ENCODE measurements at regions not wholly inside any gene's neighbourhood (a gene's known extent, or its start where the extent isn't known, plus 50 kb on each side); places are given as distances from the start of the nearest gene placed in this dataset.
"Not testable (repeated sequence)": the region's sequence is repeated elsewhere in the genome, so short reads cannot be mapped to it uniquely, and the experiment has no call there.

DNA sequence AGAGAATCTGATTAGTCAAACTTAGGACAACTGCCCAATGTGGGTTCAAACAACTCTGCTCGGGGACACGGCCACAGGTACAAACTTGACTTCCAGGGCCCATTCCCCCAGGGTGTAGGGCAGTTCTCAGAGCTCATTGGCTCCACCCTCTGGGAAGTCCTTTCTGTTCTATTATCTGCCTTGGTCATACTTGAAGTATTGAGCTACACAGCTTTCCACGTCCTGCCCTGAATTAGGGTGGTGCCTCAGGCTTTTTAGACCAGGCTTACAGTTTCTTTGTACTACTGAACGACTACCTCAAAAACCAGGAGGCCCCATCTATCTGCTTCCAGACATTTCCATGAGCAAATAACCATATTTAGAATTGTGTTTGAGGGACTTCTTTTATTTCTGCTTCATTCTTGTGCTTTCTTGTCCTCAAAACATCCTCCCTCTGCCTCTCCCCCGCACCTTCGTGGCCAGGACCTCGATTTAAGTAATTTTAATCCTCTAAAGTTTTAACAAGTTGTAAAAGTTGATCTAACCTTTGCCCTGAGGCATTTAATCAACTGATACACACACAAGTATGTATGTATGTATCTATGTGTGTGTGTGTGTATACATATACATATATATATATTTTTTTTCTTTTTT lies 281.7 kb upstream of the AMIGO2 start:
- DNase-seq (ENCODE audit: extremely low spot score in 2 of 2) = no peak
- Histone ChIP-seq H3K27me3 (no peaks in the 10 kb centered on the region), H3K27ac (peak overlapping the region; percentile 50), H3K4me3 (no peak overlapping the region), H3K36me3 (no peaks in the 10 kb centered on the region), H3K4me1 (peaks cover 10% of the 10 kb centered on the region), H3K9me3 (no peaks in the 10 kb centered on the region)
- intact Hi-C loops (cut with DNase I) = no loop called here
- TF ChIP-seq, protein P1, sequence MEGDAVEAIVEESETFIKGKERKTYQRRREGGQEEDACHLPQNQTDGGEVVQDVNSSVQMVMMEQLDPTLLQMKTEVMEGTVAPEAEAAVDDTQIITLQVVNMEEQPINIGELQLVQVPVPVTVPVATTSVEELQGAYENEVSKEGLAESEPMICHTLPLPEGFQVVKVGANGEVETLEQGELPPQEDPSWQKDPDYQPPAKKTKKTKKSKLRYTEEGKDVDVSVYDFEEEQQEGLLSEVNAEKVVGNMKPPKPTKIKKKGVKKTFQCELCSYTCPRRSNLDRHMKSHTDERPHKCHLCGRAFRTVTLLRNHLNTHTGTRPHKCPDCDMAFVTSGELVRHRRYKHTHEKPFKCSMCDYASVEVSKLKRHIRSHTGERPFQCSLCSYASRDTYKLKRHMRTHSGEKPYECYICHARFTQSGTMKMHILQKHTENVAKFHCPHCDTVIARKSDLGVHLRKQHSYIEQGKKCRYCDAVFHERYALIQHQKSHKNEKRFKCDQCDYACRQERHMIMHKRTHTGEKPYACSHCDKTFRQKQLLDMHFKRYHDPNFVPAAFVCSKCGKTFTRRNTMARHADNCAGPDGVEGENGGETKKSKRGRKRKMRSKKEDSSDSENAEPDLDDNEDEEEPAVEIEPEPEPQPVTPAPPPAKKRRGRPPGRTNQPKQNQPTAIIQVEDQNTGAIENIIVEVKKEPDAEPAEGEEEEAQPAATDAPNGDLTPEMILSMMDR (IDR thresholded peaks at IDR 0.05) = no peak
- TF ChIP-seq POLR2A (IDR thresholded peaks at IDR 0.05) = no peak
- TF ChIP-seq POLR2AphosphoS5 (IDR thresholded peaks at IDR 0.05; ENCODE audit: insufficient read depth in 1 of 2, low read depth in 1 of 2) = no peak

DNA sequence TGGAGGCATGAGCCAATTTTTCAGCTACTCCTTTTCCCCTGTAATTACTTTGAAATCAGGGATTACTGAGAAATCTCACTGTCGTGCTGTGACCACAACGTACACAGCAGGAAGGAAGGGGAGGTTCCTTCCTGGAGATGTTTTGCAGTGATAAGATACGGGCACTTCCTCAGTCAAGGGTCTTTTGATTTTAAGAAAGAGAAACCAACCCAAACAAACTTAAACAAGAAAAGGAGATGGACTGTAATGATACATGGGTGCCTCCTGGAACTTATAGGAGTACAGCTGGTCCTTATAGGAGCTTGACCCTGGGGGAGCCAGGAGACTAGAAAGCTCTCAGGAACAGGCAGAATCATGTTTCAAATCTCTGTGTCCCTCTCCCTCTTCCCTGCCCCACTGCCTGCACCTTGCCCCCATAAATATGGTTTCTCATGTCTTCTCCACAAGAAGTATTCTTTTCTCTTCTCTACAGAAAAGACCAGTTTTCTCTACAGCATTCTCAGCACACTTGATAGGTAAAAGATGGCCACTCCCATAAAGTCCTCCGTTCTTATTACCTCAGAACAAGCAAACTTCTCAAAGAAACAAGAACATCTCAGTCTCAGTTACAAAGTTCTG lies 281.1 kb upstream of the AMIGO2 start:
- Histone ChIP-seq H3K36me3 (no peaks in the 10 kb centered on the region), H3K4me1 (peaks cover 10% of the 10 kb centered on the region), H3K9me3 (no peaks in the 10 kb centered on the region), H3K4me3 (no peak overlapping the region), H3K27me3 (no peaks in the 10 kb centered on the region), H3K27ac (peak overlapping the region; percentile 50)
- no peak for TF ChIP-seq POLR2A (IDR thresholded peaks at IDR 0.05)
- intact Hi-C loops (cut with DNase I) = no loop called here
- no peak for DNase-seq (ENCODE audit: extremely low spot score in 2 of 2)

DNA sequence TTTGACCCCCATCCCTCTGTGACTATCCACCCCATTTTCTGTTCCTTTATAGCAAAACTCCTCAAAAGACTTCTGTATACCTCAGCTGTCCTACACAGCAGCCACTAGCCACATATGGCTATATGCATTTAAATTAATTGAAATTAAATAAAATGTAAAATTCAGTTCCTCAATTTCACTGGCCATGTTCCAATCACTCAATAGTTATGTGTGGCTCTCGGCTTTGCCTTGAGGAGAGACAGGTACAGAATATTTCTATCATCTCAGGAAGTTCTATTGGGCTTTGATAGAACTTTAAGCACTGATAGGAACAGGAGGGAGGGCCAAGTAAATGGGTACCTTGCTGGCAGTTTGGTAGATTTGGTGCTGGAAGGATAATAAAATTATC lies 280.3 kb upstream of the AMIGO2 start:
- H3K27me3 ChIP-seq = no peaks in the 10 kb centered on the region
- H3K36me3 ChIP-seq = no peaks in the 10 kb centered on the region
- DNase-seq (ENCODE audit: extremely low spot score in 2 of 2) = no peak
- no peak for TF ChIP-seq POLR2A (IDR thresholded peaks at IDR 0.05)
- TF ChIP-seq, protein P1 (IDR thresholded peaks at IDR 0.05) = no peak
- no peak for TF ChIP-seq POLR2AphosphoS5 (IDR thresholded peaks at IDR 0.05; ENCODE audit: insufficient read depth in 1 of 2, low read depth in 1 of 2)
- intact Hi-C loops (cut with DNase I) = no loop called here
- H3K4me3 ChIP-seq = no peak overlapping the region
- peaks cover 10% of the 10 kb centered on the region for H3K4me1 ChIP-seq
- no peaks in the 10 kb centered on the region for H3K9me3 ChIP-seq
- H3K27ac ChIP-seq = peak overlapping the region; percentile 28

DNA sequence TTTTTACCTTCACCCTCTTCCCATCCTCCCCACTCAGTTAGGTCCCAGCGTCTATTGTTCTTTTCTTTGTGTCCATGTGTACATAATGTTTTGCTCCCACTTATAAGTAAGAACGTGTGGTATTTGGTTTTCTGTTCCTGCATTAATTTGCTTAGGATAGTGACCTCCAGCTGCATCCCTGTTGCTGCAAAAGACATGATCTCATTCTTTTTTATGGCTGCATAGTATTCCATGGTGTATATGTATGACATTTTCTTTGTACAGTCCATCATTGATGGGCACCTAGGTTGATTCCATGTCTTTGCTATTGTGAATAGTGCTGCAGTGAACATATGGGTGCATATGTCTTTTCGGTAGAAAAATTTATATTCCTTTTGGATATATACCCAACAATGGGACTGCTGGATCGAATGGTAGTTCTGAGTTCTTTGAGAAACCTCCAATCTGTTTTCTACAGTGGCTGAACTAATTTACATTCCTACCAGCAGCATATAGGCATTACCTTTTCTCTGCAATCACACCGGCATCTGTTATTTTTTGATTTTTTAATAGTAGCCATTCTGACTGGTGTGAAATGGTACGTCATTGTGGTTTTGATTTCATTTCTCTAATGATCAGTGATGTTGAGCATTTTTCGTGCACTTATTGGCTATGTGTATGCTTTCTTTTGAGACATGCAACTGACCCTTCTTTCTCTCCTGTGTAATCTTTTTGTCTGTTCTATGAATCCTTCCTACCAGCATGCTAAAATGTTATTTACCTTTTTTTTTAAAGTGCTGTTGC lies 279.7 kb upstream of the AMIGO2 start:
- Histone ChIP-seq H3K4me1 (peaks cover 10% of the 10 kb centered on the region), H3K27me3 (no peaks in the 10 kb centered on the region), H3K4me3 (no peak overlapping the region), H3K27ac (no peak overlapping the region), H3K9me3 (no peaks in the 10 kb centered on the region), H3K36me3 (no peaks in the 10 kb centered on the region)
- intact Hi-C loops (cut with DNase I) = no loop called here
- DNase-seq (ENCODE audit: extremely low spot score in 2 of 2) = no peak
- TF ChIP-seq, protein P1 (IDR thresholded peaks at IDR 0.05) = no peak
- TF ChIP-seq POLR2A (IDR thresholded peaks at IDR 0.05) (no peak), POLR2AphosphoS5 (IDR thresholded peaks at IDR 0.05; ENCODE audit: insufficient read depth in 1 of 2, low read depth in 1 of 2) (no peak)

DNA sequence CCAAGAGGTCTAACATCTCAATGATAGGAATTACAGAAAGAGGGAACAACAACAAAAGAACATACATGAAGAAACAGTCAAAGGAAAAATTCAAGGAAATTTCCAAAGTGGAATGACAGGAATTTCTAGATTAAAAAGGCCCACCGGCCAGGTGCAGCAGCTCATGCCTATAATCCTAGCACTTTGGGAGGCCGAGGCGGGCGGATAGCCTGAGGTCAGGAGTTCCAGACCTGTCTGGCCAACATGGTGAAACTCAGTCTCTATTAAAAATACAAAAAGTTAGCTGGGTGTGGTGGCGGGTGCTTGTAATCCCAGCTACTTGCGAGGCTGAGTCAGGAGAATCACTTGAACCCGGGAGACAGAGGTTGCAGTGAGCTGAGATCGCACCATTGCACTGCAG lies 277.2 kb upstream of the AMIGO2 start:
- DNase-seq (ENCODE audit: extremely low spot score in 2 of 2); H3K9me3 ChIP-seq; H3K36me3 ChIP-seq; intact Hi-C loops (cut with DNase I); H3K4me3 ChIP-seq; H3K27me3 ChIP-seq; H3K27ac ChIP-seq: not testable (repeated sequence)
- peaks cover 10% of the 10 kb centered on the region for H3K4me1 ChIP-seq

Data from vagina (tissue), 2 donors.